ENCODE measurements at regions not wholly inside any gene's neighbourhood (a gene's known extent, or its start where the extent isn't known, plus 50 kb on each side); places are given as distances from the start of the nearest gene placed in this dataset.

DNA sequence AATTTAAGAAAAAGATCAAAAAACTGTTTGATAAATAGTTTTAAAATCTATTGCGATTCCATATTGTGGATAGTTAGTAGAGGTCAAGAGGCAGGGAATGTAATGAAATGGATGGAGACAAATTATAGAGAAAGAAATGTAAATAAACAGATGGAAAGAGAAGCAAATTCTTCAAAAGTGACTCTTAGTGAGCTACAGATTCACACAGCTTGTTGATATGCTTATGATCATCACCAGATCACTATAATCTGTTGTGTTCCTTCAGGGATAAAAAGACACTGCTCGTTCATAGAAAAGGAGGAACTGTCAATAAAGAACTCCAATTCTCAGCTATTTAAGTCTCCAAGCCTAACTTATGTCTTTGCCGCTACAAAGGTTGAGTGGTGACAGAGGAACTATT lies 251.4 kb upstream of the SEMA3C start:
- Histone ChIP-seq H3K27ac (no peak overlapping the region), H3K27me3 (no peaks in the 10 kb centered on the region), H3K4me3 (no peak overlapping the region), H3K36me3 (no peaks in the 10 kb centered on the region), H3K4me1 (no peaks in the 10 kb centered on the region), H3K9me3 (no peaks in the 10 kb centered on the region)
- TF ChIP-seq, protein P1, sequence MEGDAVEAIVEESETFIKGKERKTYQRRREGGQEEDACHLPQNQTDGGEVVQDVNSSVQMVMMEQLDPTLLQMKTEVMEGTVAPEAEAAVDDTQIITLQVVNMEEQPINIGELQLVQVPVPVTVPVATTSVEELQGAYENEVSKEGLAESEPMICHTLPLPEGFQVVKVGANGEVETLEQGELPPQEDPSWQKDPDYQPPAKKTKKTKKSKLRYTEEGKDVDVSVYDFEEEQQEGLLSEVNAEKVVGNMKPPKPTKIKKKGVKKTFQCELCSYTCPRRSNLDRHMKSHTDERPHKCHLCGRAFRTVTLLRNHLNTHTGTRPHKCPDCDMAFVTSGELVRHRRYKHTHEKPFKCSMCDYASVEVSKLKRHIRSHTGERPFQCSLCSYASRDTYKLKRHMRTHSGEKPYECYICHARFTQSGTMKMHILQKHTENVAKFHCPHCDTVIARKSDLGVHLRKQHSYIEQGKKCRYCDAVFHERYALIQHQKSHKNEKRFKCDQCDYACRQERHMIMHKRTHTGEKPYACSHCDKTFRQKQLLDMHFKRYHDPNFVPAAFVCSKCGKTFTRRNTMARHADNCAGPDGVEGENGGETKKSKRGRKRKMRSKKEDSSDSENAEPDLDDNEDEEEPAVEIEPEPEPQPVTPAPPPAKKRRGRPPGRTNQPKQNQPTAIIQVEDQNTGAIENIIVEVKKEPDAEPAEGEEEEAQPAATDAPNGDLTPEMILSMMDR (IDR thresholded peaks at IDR 0.05), result no peak
- DNase-seq, result no peak
- intact Hi-C loops (cut with DNase I), result no loop called here
- no peak for ATAC-seq

DNA sequence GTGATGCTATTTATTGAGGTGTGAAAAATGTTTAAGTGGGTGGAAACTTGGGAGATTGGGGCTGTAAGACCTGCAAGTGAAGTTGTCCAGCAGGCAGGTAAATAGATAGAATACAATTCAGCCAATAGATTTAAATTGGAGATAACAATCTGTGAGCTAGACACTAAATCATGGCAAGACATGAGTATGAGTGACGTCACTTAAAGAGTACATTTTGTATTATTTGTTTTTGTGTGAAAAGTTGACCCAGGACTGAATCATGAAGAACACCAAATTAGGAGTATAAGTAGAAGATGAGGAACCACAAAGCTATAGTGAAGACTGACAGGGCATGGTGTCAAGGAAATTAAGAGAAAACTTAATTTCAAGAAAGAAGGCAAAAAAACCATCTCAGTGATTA lies 249.1 kb upstream of the SEMA3C start:
- no peaks in the 10 kb centered on the region for H3K4me1 ChIP-seq
- H3K27ac ChIP-seq, result no peak overlapping the region
- intact Hi-C loops (cut with DNase I), result no loop called here
- H3K27me3 ChIP-seq, result no peaks in the 10 kb centered on the region
- ATAC-seq, result no peak
- H3K4me3 ChIP-seq, result no peak overlapping the region
- H3K36me3 ChIP-seq, result no peaks in the 10 kb centered on the region
- no peak for DNase-seq
- TF ChIP-seq, protein P1 (IDR thresholded peaks at IDR 0.05), result no peak
- no peaks in the 10 kb centered on the region for H3K9me3 ChIP-seq

DNA sequence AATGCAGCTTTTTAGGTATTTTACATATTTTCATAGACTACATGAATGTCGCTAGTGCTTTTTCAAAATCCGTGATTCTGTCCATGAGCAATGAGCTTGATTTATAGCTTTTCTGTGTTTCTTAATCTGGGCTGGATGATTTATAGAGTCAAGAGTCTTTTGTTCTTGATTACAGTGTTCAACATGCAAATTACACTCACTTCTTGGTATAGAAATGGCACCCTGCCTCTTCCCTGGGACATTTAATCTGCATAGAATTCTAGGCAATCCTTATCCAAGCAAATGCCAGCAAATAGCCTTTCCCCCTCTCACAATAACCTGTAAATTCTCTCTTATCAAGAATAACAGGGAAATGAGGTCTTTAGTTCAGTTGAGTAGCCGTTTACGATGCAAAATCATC lies 246.2 kb upstream of the SEMA3C start:
- H3K36me3 ChIP-seq, result no peaks in the 10 kb centered on the region
- DNase-seq, result no peak
- no peak overlapping the region for H3K27ac ChIP-seq
- intact Hi-C loops (cut with DNase I), result no loop called here
- ATAC-seq, result no peak
- no peaks in the 10 kb centered on the region for H3K9me3 ChIP-seq
- H3K4me1 ChIP-seq, result no peaks in the 10 kb centered on the region
- H3K27me3 ChIP-seq, result no peaks in the 10 kb centered on the region
- H3K4me3 ChIP-seq, result no peak overlapping the region
- TF ChIP-seq, protein P1 (IDR thresholded peaks at IDR 0.05), result no peak

DNA sequence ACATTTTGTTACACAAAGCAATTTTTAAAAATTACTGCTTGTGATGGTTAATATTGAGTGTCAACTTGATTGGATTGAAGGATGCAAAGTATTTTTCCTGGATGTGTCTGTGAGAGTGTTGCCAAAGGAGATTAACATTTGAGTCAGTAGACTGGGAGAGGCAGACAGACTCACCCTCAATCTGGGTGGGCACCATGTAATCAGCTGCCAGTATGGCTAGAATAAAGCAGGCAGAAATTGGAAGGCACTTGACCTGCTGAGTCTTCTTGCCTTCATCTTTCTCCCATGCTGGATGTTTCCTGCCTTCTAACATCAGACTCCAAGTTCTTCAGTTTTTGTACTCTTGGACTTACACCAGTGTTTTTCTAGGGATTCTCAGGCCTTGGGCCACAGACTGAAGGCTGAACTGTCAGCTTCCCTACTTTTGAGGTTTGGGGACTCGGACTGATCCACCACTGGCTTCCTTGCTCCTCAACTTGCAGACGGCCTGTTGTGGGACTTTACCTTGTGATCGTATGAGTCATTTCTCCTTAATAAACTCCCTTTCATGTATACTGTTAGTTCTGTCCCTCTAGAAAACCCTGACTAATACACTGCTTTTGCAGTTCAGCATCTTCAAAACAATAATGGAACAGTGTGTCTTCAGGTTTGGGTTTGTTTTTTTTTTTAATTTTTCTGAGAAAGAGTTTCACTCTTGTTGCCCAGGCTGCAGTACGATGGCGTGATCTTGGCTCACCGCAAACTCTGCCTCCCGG lies 244.1 kb upstream of the SEMA3C start:
- DNase-seq, result no peak
- Histone ChIP-seq H3K36me3 (no peaks in the 10 kb centered on the region), H3K27me3 (no peaks in the 10 kb centered on the region), H3K4me3 (no peak overlapping the region), H3K27ac (no peak overlapping the region), H3K4me1 (no peaks in the 10 kb centered on the region), H3K9me3 (no peaks in the 10 kb centered on the region)
- intact Hi-C loops (cut with DNase I), result no loop called here
- TF ChIP-seq, protein P1 (IDR thresholded peaks at IDR 0.05), result no peak
- no peak for ATAC-seq

DNA sequence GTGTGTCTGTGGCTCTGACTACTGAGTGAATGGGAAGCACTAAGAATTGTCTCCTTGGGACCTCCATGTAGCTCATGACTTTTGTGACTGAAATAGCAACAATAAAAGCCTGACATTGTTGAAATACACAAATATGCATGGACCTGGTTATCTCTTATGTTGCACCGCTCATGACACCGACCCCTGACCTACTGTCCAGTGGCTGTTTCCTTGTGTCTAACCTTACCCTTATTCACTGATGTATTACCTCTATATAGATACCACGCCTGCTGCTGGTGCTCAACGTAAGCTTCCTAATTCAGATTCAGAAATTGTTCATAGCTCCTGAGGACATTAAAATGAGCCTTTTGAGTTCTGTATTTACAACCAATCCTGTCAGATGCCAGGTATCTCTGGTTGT lies 243.4 kb upstream of the SEMA3C start:
- Histone ChIP-seq H3K27ac (no peak overlapping the region), H3K4me1 (no peaks in the 10 kb centered on the region), H3K4me3 (no peak overlapping the region), H3K27me3 (no peaks in the 10 kb centered on the region), H3K9me3 (no peaks in the 10 kb centered on the region), H3K36me3 (no peaks in the 10 kb centered on the region)
- intact Hi-C loops (cut with DNase I), result no loop called here
- DNase-seq (no peak), ATAC-seq (no peak)
- TF ChIP-seq, protein P1 (IDR thresholded peaks at IDR 0.05), result no peak
